ENCODE measurements at regions not wholly inside any gene's neighbourhood (a gene's known extent, or its start where the extent isn't known, plus 50 kb on each side); places are given as distances from the start of the nearest gene placed in this dataset.

GRCh38 chr16:64410306-64410705, 711.6 kb downstream of the CDH11 start:
- DNase-seq (ENCODE audit: low read depth in 2 of 2): no peak

- no peak for DNase-seq (ENCODE audit: low read depth in 2 of 2)
Measured at GRCh38 chr16:64409783-64410210, 712.1 kb downstream of the CDH11 start.

GRCh38 chr16:64408699-64409098, 713.2 kb downstream of the CDH11 start:
- DNase-seq (ENCODE audit: low read depth in 2 of 2): no peak

GRCh38 chr16:64406770-64407181, 715.1 kb downstream of the CDH11 start:
- DNase-seq (ENCODE audit: low read depth in 2 of 2): no peak

GRCh38 chr16:64403352-64403751, 718.5 kb downstream of the CDH11 start:
- DNase-seq (ENCODE audit: low read depth in 2 of 2): no peak

- DNase-seq (ENCODE audit: low read depth in 2 of 2): no peak
Measured at GRCh38 chr16:64398793-64399192, 723.1 kb downstream of the CDH11 start.

- no peak for DNase-seq (ENCODE audit: low read depth in 2 of 2)
Measured at GRCh38 chr16:64397945-64398508, 723.8 kb downstream of the CDH11 start.

GRCh38 chr16:64397042-64397441, 724.8 kb downstream of the CDH11 start:
- DNase-seq (ENCODE audit: low read depth in 2 of 2): no peak

- no peak for DNase-seq (ENCODE audit: low read depth in 2 of 2)
Measured at GRCh38 chr16:64394061-64394460, 727.8 kb downstream of the CDH11 start.

GRCh38 chr16:64392456-64392855, 729.4 kb downstream of the CDH11 start:
- no peak for DNase-seq (ENCODE audit: low read depth in 2 of 2)

- no peak for DNase-seq (ENCODE audit: low read depth in 2 of 2)
Measured at GRCh38 chr16:64391063-64391600, 730.7 kb downstream of the CDH11 start.

- DNase-seq (ENCODE audit: low read depth in 2 of 2): no peak
Measured at GRCh38 chr16:64390102-64390501, 731.8 kb downstream of the CDH11 start.

- no peak for DNase-seq (ENCODE audit: low read depth in 2 of 2)
Measured at GRCh38 chr16:64384636-64385035, 737.2 kb downstream of the CDH11 start.

GRCh38 chr16:64381979-64382378, 739.9 kb downstream of the CDH11 start:
- DNase-seq (ENCODE audit: low read depth in 2 of 2): no peak

GRCh38 chr16:64380751-64381150, 741.1 kb downstream of the CDH11 start:
- DNase-seq (ENCODE audit: low read depth in 2 of 2): no peak

GRCh38 chr16:64375391-64375980, 746.4 kb downstream of the CDH11 start:
- DNase-seq (ENCODE audit: low read depth in 2 of 2): no peak

GRCh38 chr16:64370112-64370511, 751.8 kb downstream of the CDH11 start:
- DNase-seq (ENCODE audit: low read depth in 2 of 2): no peak

GRCh38 chr16:64365448-64365931, 756.4 kb downstream of the CDH11 start:
- DNase-seq (ENCODE audit: low read depth in 2 of 2): no peak

GRCh38 chr16:64364894-64365293, 757.0 kb downstream of the CDH11 start:
- DNase-seq (ENCODE audit: low read depth in 2 of 2): no peak

- DNase-seq (ENCODE audit: low read depth in 2 of 2): no peak
Measured at GRCh38 chr16:64364416-64364815, 757.4 kb downstream of the CDH11 start.

- DNase-seq (ENCODE audit: low read depth in 2 of 2): no peak
Measured at GRCh38 chr16:64364016-64364415, 757.8 kb downstream of the CDH11 start.

- no peak for DNase-seq (ENCODE audit: low read depth in 2 of 2)
Measured at GRCh38 chr16:64363039-64363438, 758.8 kb downstream of the CDH11 start.

GRCh38 chr16:64362193-64362592, 759.7 kb downstream of the CDH11 start:
- no peak for DNase-seq (ENCODE audit: low read depth in 2 of 2)

Measured in stimulated activated CD4-positive, alpha-beta T cell treated with anti-CD3 and anti-CD28 coated beads, Interleukin-4, amount 100 ng/mL, for 48 hours (primary cell).